MM.1S (cell line): ENCODE measurements at regions not wholly inside any gene's neighbourhood (a gene's known extent, or its start where the extent isn't known, plus 50 kb on each side); places are given as distances from the start of the nearest gene placed in this dataset.

Source experiments
- DNase-seq: peaks from one replicate; pipeline ENCODE4 v3.0.0-alpha.2; 2015
- H2AFZ ChIP-seq: fragments of 300-600 bp; sonication (generic); 2 replicates; pipeline ENCODE4 v1.6.0; 2016; ENCODE audit warnings: antibody characterized with exemption, low read length
- H3F3A ChIP-seq: fragments of 300-600 bp; sonication (generic); 2 replicates; pipeline ENCODE4 v1.6.1; 2016; ENCODE audit warnings: mild to moderate bottlenecking, antibody characterized with exemption, low read length, moderate library complexity, mixed read lengths; ENCODE audit not compliant: insufficient read depth
- H3K27ac ChIP-seq: fragments of 300-600 bp; sonication (generic); 2 replicates; pipeline ENCODE4 v1.5.1; 2016; ENCODE audit warnings: mild to moderate bottlenecking, low read length
- H3K27me3 ChIP-seq: fragments of 300-600 bp; sonication (generic); replicated peaks from 2 replicates; pipeline ENCODE4 v1.6.0; 2016; ENCODE audit warnings: low read length; ENCODE audit not compliant: insufficient read depth
- H3K36me3 ChIP-seq: fragments of 300-600 bp; sonication (generic); replicated peaks from 2 replicates; pipeline ENCODE4 v1.6.1; 2016; ENCODE audit warnings: mild to moderate bottlenecking, low read length, mixed read lengths; ENCODE audit not compliant: insufficient read depth
- H3K4me1 ChIP-seq: fragments of 300-600 bp; sonication (generic); 2 replicates; pipeline ENCODE4 v1.6.1; 2016; ENCODE audit warnings: low read length, mixed read lengths
- H3K4me2 ChIP-seq: fragments of 300-600 bp; sonication (generic); 2 replicates; pipeline ENCODE4 v1.6.0; 2016; ENCODE audit warnings: low read depth, low read length
- H3K4me3 ChIP-seq: fragments of 300-600 bp; sonication (generic); 2 replicates; pipeline ENCODE4 v1.5.1; 2016; ENCODE audit warnings: low read length, mixed read lengths
- H3K79me2 ChIP-seq: fragments of 300-600 bp; sonication (generic); 2 replicates; pipeline ENCODE4 v1.6.1; 2016; ENCODE audit warnings: mixed run types, low read length, mixed read lengths
- H3K9ac ChIP-seq: fragments of 300-600 bp; sonication (generic); 2 replicates; pipeline ENCODE4 v1.6.1; 2016; ENCODE audit warnings: low read length, mixed read lengths
- H3K9me2 ChIP-seq: fragments of 300-600 bp; sonication (generic); replicated peaks from 2 replicates; pipeline ENCODE4 v1.6.1; 2016; ENCODE audit warnings: mild to moderate bottlenecking, low read length, mixed read lengths; ENCODE audit not compliant: insufficient read depth
- H3K9me3 ChIP-seq: fragments of 300-600 bp; sonication (generic); replicated peaks from 2 replicates; pipeline ENCODE4 v1.6.1; 2016; ENCODE audit warnings: mild to moderate bottlenecking, low read length, mixed read lengths; ENCODE audit not compliant: insufficient read depth
- H4K20me1 ChIP-seq: fragments of 300-600 bp; sonication (generic); 2 replicates; pipeline ENCODE4 v1.6.1; 2016; ENCODE audit warnings: mild to moderate bottlenecking, low read length, moderate library complexity, mixed read lengths; ENCODE audit not compliant: insufficient read depth
- CTCF ChIP-seq: fragments of 300-600 bp; sonication (generic); IDR thresholded peaks from 2 replicates; pipeline ENCODE4 v1.5.1; 2016; ENCODE audit warnings: antibody characterized with exemption, low read length, mixed read lengths
- EZH2 ChIP-seq: fragments of 300-600 bp; sonication (generic); optimal IDR thresholded peaks from 2 replicates; pipeline ENCODE3; 2017; ENCODE audit warnings: low read depth, mild to moderate bottlenecking, antibody characterized with exemption, low read length, mixed read lengths
- EZH2phosphoT487 ChIP-seq: fragments of 300-600 bp; sonication (generic); IDR thresholded peaks from 2 replicates; pipeline ENCODE4 v1.6.1; 2018; ENCODE audit warnings: antibody characterized with exemption, low read length

GRCh38 chr11:112481893-112482292 is 221.2 kb upstream of the PLET1 start:
- no peaks in the 10 kb centered on the region for H3K4me1 ChIP-seq
- H3K4me2 ChIP-seq = no peak overlapping the region
- H4K20me1 ChIP-seq = no peaks in the 10 kb centered on the region
- TF ChIP-seq EZH2phosphoT487 (no peak), CTCF (no peak), EZH2 (no peak)
- no peak overlapping the region for H3K27ac ChIP-seq
- no peaks in the 10 kb centered on the region for H3K27me3 ChIP-seq
- no peaks in the 10 kb centered on the region for H3F3A ChIP-seq
- no peaks in the 10 kb centered on the region for H3K79me2 ChIP-seq
- no peak overlapping the region for H2AFZ ChIP-seq
- H3K4me3 ChIP-seq = no peak overlapping the region
- H3K9me3 ChIP-seq = no peaks in the 10 kb centered on the region
- no peaks in the 10 kb centered on the region for H3K9me2 ChIP-seq
- no peak for DNase-seq
- H3K36me3 ChIP-seq = no peaks in the 10 kb centered on the region
- H3K9ac ChIP-seq = no peak overlapping the region

GRCh38 chr11:112485280-112485679 is 224.6 kb upstream of the PLET1 start:
- H3K36me3 ChIP-seq = no peaks in the 10 kb centered on the region
- no peak overlapping the region for H3K4me3 ChIP-seq
- no peak overlapping the region for H3K4me2 ChIP-seq
- TF ChIP-seq EZH2 (no peak), CTCF (no peak), EZH2phosphoT487 (no peak)
- no peak overlapping the region for H3K9ac ChIP-seq
- H2AFZ ChIP-seq = no peak overlapping the region
- H3K4me1 ChIP-seq = no peaks in the 10 kb centered on the region
- no peak overlapping the region for H3K27ac ChIP-seq
- H3K79me2 ChIP-seq = no peaks in the 10 kb centered on the region
- no peaks in the 10 kb centered on the region for H3K9me2 ChIP-seq
- no peaks in the 10 kb centered on the region for H3F3A ChIP-seq
- no peaks in the 10 kb centered on the region for H4K20me1 ChIP-seq
- H3K27me3 ChIP-seq = no peaks in the 10 kb centered on the region
- no peaks in the 10 kb centered on the region for H3K9me3 ChIP-seq
- DNase-seq = no peak

- Histone ChIP-seq H3K4me1 (no peaks in the 10 kb centered on the region), H3K4me3 (no peak overlapping the region), H3K27me3 (no peaks in the 10 kb centered on the region), H3K27ac (no peak overlapping the region), H4K20me1 (no peaks in the 10 kb centered on the region), H3K9me3 (no peaks in the 10 kb centered on the region), H2AFZ (no peak overlapping the region), H3K9ac (no peak overlapping the region), H3K36me3 (no peaks in the 10 kb centered on the region), H3K79me2 (no peaks in the 10 kb centered on the region), H3F3A (no peaks in the 10 kb centered on the region), H3K4me2 (no peak overlapping the region), H3K9me2 (no peaks in the 10 kb centered on the region)
- TF ChIP-seq CTCF (no peak), EZH2 (no peak), EZH2phosphoT487 (no peak)
- no peak for DNase-seq
Observed at GRCh38 chr11:112497826-112498225, 237.2 kb upstream of the PLET1 start.

GRCh38 chr11:112498701-112499100 is 238.0 kb upstream of the PLET1 start:
- Histone ChIP-seq H3K27ac (no peak overlapping the region), H3K9me2 (no peaks in the 10 kb centered on the region), H3F3A (no peaks in the 10 kb centered on the region), H3K4me1 (no peaks in the 10 kb centered on the region), H3K36me3 (no peaks in the 10 kb centered on the region), H3K4me2 (no peak overlapping the region), H2AFZ (no peak overlapping the region), H4K20me1 (no peaks in the 10 kb centered on the region), H3K79me2 (no peaks in the 10 kb centered on the region), H3K4me3 (no peak overlapping the region), H3K27me3 (no peaks in the 10 kb centered on the region), H3K9ac (no peak overlapping the region), H3K9me3 (no peaks in the 10 kb centered on the region)
- DNase-seq = no peak
- TF ChIP-seq EZH2phosphoT487 = no peak
- no peak for TF ChIP-seq EZH2
- TF ChIP-seq CTCF = no peak
